HG02588 (cell line): ENCODE measurements at regions not wholly inside any gene's neighbourhood (a gene's known extent, or its start where the extent isn't known, plus 50 kb on each side); places are given as distances from the start of the nearest gene placed in this dataset.

ENCODE experiments used
- ATAC-seq: cut with Tn5 transposase; IDR thresholded peaks from one replicate; pipeline ENCODE4 v1.9.1; 2021; ENCODE audit warnings: mild to moderate bottlenecking, moderate library complexity; ENCODE audit not compliant: unreplicated experiment

GRCh38 chr1:47572731-47573430, 135.0 kb downstream of the FOXD2 start:
- ATAC-seq = no peak

- ATAC-seq = no peak
These were observed 136.8 kb downstream of the FOXD2 start for GRCh38 chr1:47574451-47575165.

GRCh38 chr1:47575855-47576757, 138.3 kb downstream of the FOXD2 start:
- no peak for ATAC-seq

GRCh38 chr1:47576758-47577115, 138.9 kb downstream of the FOXD2 start:
- ATAC-seq = no peak

GRCh38 chr1:47577303-47578025, 139.6 kb downstream of the FOXD2 start:
- no peak for ATAC-seq

GRCh38 chr1:47578026-47578720, 140.3 kb downstream of the FOXD2 start:
- ATAC-seq = no peak

- ATAC-seq = no peak
These were observed 141.0 kb downstream of the FOXD2 start for GRCh38 chr1:47578721-47579419.

- no peak for ATAC-seq
These were observed 142.0 kb downstream of the FOXD2 start for GRCh38 chr1:47579809-47580208.

GRCh38 chr1:47580451-47580995, 142.7 kb downstream of the FOXD2 start:
- no peak for ATAC-seq

GRCh38 chr1:47582891-47583608, 145.2 kb downstream of the FOXD2 start:
- ATAC-seq = no peak

- ATAC-seq = no peak
These were observed 146.4 kb downstream of the FOXD2 start for GRCh38 chr1:47584249-47584648.

- ATAC-seq = no peak
These were observed 147.5 kb downstream of the FOXD2 start for GRCh38 chr1:47585141-47585902.

- no peak for ATAC-seq
These were observed 150.2 kb downstream of the FOXD2 start for GRCh38 chr1:47587891-47588582.

- ATAC-seq = no peak
These were observed 152.8 kb downstream of the FOXD2 start for GRCh38 chr1:47590523-47591225.

- no peak for ATAC-seq
These were observed 154.0 kb downstream of the FOXD2 start for GRCh38 chr1:47591801-47592200.

- ATAC-seq = no peak
These were observed 154.6 kb downstream of the FOXD2 start for GRCh38 chr1:47592296-47593012.
